HepG2 (cell line): ENCODE measurements at regions not wholly inside any gene's neighbourhood (a gene's known extent, or its start where the extent isn't known, plus 50 kb on each side); places are given as distances from the start of the nearest gene placed in this dataset.

ENCODE experiments used
- ATAC-seq: fragments of 200-7000 bp; cut with Tn5 transposase; 3 replicates; pipeline ENCODE4 v1.9.1; 2020; ENCODE audit warnings: mild to moderate bottlenecking, moderate library complexity
- BruUV-seq: library from RNA; stranded (reverse); fragments of 400-500 nt; replicated peaks from 2 replicates; lab custom pipeline; 2021; lab: Mats Ljungman, UMichigan
- CTCF ChIA-PET: fragments of 300-600 bp; formaldehyde crosslinking; extraction: SDS; loops from one replicate; lab custom pipeline; 2021; ENCODE audit warnings: low total read pairs, inconsistent platforms, low intra/inter-chr PET ratio; lab: Yijun Ruan, JAX
- POLR2A ChIA-PET: fragments of 350-600 bp; sonication (Branson Sonifier 250); formaldehyde crosslinking; loops from one replicate; lab custom pipeline; 2020; ENCODE audit warnings: antibody characterized with exemption, inconsistent platforms; lab: Yijun Ruan, JAX
- DNase-seq: peaks from one replicate; pipeline ENCODE4 v3.0.0-alpha.2; 2015; ENCODE audit warnings: low spot score
- FAIRE-seq: peaks from 3 replicates; lab custom pipeline; 2011; peaks lifted over from hg19 to GRCh38; lab: Jason Lieb, UNC
- H2AFZ ChIP-seq: one replicate; pipeline ENCODE4 v1.6.1; 2011; ENCODE audit warnings: low read length, inconsistent platforms
- H3K27ac ChIP-seq: fragments of 300-600 bp; 3 replicates; pipeline ENCODE4 v1.8.0; 2011; ENCODE audit warnings: mixed run types, mild to moderate bottlenecking, mixed read lengths, low read length, inconsistent platforms; ENCODE audit not compliant: insufficient read depth; ENCODE audit errors: extremely low read length
- H3K27me3 ChIP-seq, 2 experiments: fragments of 200-600 bp in 1 of 2; 2 replicates in 1 of 2; 3 replicates in 1 of 2; pipeline versions ENCODE4 v1.6.0 to v1.8.0; 2011; ENCODE audit warnings: low read length in 2 of 2, mild to moderate bottlenecking in 2 of 2, moderate library complexity in 2 of 2, inconsistent platforms in 1 of 2; ENCODE audit not compliant: insufficient read depth in 2 of 2, control insufficient read depth in 1 of 2
- H3K36me3 ChIP-seq, 2 experiments: fragments of 200-600 bp in 1 of 2; replicated peaks in 1 of 2; 2 replicates in 1 of 2; 3 replicates in 1 of 2; pipeline versions ENCODE4 v1.5.1 to v1.8.0; 2011; ENCODE audit warnings: low read length in 2 of 2, inconsistent platforms in 1 of 2; ENCODE audit not compliant: insufficient read depth in 2 of 2, control insufficient read depth in 1 of 2
- H3K4me1 ChIP-seq: 2 replicates; pipeline ENCODE4 v1.5.1; 2012; ENCODE audit warnings: low read length, inconsistent platforms; ENCODE audit not compliant: insufficient read depth
- H3K4me2 ChIP-seq: 2 replicates; pipeline ENCODE4 v1.6.0; 2011; ENCODE audit warnings: low read depth, low read length, inconsistent platforms
- H3K4me3 ChIP-seq, 3 experiments: fragments of 200-600 bp in 1 of 3; sonication (generic), shearing (Covaris generic) in 1 of 3; replicated peaks in 1 of 3; 2 replicates each; pipeline ENCODE4 v1.5.1; 2011 to 2016; ENCODE audit warnings: low read length in 3 of 3, inconsistent platforms in 2 of 3, low read depth in 2 of 3, mild to moderate bottlenecking in 2 of 3, control low read depth in 1 of 3, mixed read lengths in 1 of 3; ENCODE audit not compliant: insufficient read depth in 1 of 3
- H3K79me2 ChIP-seq: one replicate; pipeline ENCODE4 v1.6.1; 2011; ENCODE audit warnings: low read length, inconsistent platforms; ENCODE audit not compliant: insufficient read depth
- H3K9ac ChIP-seq: 2 replicates; pipeline ENCODE4 v1.6.0; 2011; ENCODE audit warnings: mild to moderate bottlenecking, low read depth, low read length, inconsistent platforms; ENCODE audit not compliant: insufficient read depth
- H3K9me3 ChIP-seq: 2 replicates; pipeline ENCODE4 v1.5.1; 2012; ENCODE audit warnings: mild to moderate bottlenecking, low read length
- H4K20me1 ChIP-seq: 2 replicates; pipeline ENCODE4 v1.6.0; 2011; ENCODE audit warnings: inconsistent platforms, mild to moderate bottlenecking, low read length, moderate library complexity; ENCODE audit not compliant: insufficient read depth
- CEBPB ChIP-seq: IDR thresholded peaks from 2 replicates; pipeline ENCODE4 v1.6.1; 2011; ENCODE audit warnings: low read depth, low read length, improper control_type of control experiment, borderline replicate concordance
- ERF ChIP-seq: IDR thresholded peaks from 2 replicates; pipeline ENCODE4 v1.6.1; 2018; ENCODE audit warnings: missing biosample characterization, missing genetic modification reagents
- FIP1L1 ChIP-seq: fragments of 200-400 bp; formaldehyde crosslinking; IDR thresholded peaks from 2 replicates; pipeline ENCODE4 v1.6.1; 2018; ENCODE audit warnings: low read depth, mild to moderate bottlenecking, low read length, moderate library complexity, borderline replicate concordance; ENCODE audit not compliant: insufficient read depth
- JARID2 ChIP-seq: sonication (generic); formaldehyde crosslinking; IDR thresholded peaks from 2 replicates; pipeline ENCODE4 v1.8.1; 2023; ENCODE audit warnings: missing genetic modification reagents, inconsistent platforms; ENCODE audit not compliant: insufficient replicate concordance
- KLF11 ChIP-seq: IDR thresholded peaks from 2 replicates; pipeline ENCODE4 v1.6.1; 2016; ENCODE audit warnings: missing compliant biosample characterization
- PAF1 ChIP-seq: IDR thresholded peaks from 2 replicates; pipeline ENCODE4 v1.6.1; 2016; ENCODE audit warnings: missing genetic modification reagents, missing compliant biosample characterization
- POLR2G ChIP-seq: fragments of 200-400 bp; formaldehyde crosslinking; IDR thresholded peaks from 2 replicates; pipeline ENCODE4 v1.6.1; 2018; ENCODE audit warnings: mild to moderate bottlenecking, low read depth, low read length, moderate library complexity
- SMARCE1 ChIP-seq: fragments of 450-650 bp; IDR thresholded peaks from 2 replicates; pipeline ENCODE4 v1.6.1; 2017; ENCODE audit warnings: borderline replicate concordance
- ZNF224 ChIP-seq: sonication (generic); formaldehyde crosslinking; IDR thresholded peaks from 2 replicates; pipeline ENCODE4 v1.5.0; 2020; ENCODE audit warnings: mild to moderate bottlenecking, missing genetic modification reagents
- ZNF34 ChIP-seq: sonication (generic); formaldehyde crosslinking; IDR thresholded peaks from 2 replicates; pipeline ENCODE4 v1.4.0; 2020; ENCODE audit warnings: mild to moderate bottlenecking, missing genetic modification reagents, borderline replicate concordance
- ZNF496 ChIP-seq: sonication (generic); formaldehyde crosslinking; IDR thresholded peaks from 2 replicates; pipeline ENCODE4 v1.8.1; 2023; ENCODE audit warnings: mild to moderate bottlenecking, moderate library complexity, missing genetic modification reagents; ENCODE audit not compliant: insufficient replicate concordance
- ZNF557 ChIP-seq: sonication (generic); formaldehyde crosslinking; IDR thresholded peaks from 2 replicates; pipeline ENCODE4 v1.4.0; 2020; ENCODE audit warnings: missing genetic modification reagents
- ZNF670 ChIP-seq: sonication (generic); formaldehyde crosslinking; IDR thresholded peaks from 2 replicates; pipeline ENCODE4 v1.8.0; 2022; ENCODE audit warnings: mild to moderate bottlenecking, missing genetic modification reagents, borderline replicate concordance
- ZSCAN12 ChIP-seq: sonication (generic); formaldehyde crosslinking; IDR thresholded peaks from 2 replicates; pipeline ENCODE4 v1.9.0; 2021; ENCODE audit warnings: mild to moderate bottlenecking, missing genetic modification reagents
- WGBS: methylation state at CpG from one replicate; pipeline ENCODE4 v1.1.6; 2017; ENCODE audit warnings: low lambda C conversion rate; 5-methylcytosine and 5-hydroxymethylcytosine counted together
- in situ Hi-C: cut with HindIII; loops from 2 replicates; pipeline ENCODE4 v1.10.0; 2017; ENCODE audit warnings: low pct_unique_long_range_greater_than_20kb; ENCODE audit not compliant: extremely low pct_ligation_motif_present
- intact Hi-C: fragments of 100-400 bp; cut with micrococcal nuclease; formaldehyde crosslinking; loops from one replicate; pipeline ENCODE4 v1.10.0; 2022; ENCODE audit not compliant: unreplicated experiment
- TF ChIP-seq, protein P1 (sequence below): sonication (generic); formaldehyde crosslinking; IDR thresholded peaks from 2 replicates; pipeline ENCODE4 v1.8.0; 2022; ENCODE audit warnings: mild to moderate bottlenecking, missing genetic modification reagents, moderate library complexity

DNA sequence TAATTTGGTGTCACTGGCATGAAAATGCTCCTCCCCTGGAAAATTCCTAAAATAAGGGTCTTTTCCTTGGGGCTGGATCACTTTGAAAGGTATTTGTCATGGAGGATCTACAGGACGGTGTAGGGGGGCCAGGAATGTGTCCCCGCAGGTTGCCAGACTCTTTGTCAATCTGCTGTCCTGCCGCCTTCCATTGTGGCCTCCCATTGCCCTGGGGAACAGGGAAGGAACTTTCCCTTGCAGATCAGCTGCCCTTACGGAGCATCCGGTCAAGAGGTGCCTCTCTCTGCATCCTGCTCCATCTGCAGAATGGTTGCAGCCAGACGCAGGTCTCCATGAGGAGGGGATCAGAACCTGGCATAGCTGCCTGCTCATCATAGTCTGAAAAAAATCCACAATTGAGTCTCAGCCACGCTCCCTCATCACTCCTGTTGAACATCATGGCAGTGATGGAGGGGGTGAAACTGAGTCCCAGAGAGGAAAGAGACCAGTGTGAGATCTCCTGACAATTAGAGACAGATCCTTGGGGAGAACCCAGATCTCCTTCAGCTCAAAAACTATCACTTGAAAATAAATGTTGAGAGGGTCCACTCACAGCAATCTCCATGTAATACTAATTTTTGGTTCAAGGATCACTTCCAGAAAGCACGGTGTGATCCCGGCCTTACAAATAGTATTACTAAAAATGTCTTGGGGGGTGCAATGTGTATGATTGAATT is 244.8 kb downstream of the MYCN start:
- ChIA-PET CTCF (no interaction called here), POLR2A (no interaction called here)
- no peak overlapping the region for H3K4me3 ChIP-seq
- no peaks in the 10 kb centered on the region for H3K4me1 ChIP-seq
- H3K4me2 ChIP-seq: no peak overlapping the region
- H4K20me1 ChIP-seq: no peaks in the 10 kb centered on the region
- H3K36me3 ChIP-seq: no peaks in the 10 kb centered on the region
- in situ Hi-C loops (no loop called here), intact Hi-C loops (loop anchor here (2.0 kb wide), 1 partner anchor 56 kb away; no protein-coding TSS in a partner anchor)
- DNase-seq: no peak
- no peak overlapping the region for H3K9ac ChIP-seq
- WGBS: 65% methylated on average over 9 of the region's 9 CpGs
- no peak overlapping the region for H2AFZ ChIP-seq
- H3K27ac ChIP-seq: no peak overlapping the region
- H3K9me3 ChIP-seq: no peaks in the 10 kb centered on the region
- no peak for TF ChIP-seq ZNF670
- TF ChIP-seq CEBPB: no peak
- TF ChIP-seq POLR2G: no peak
- no peak for TF ChIP-seq KLF11 (CRISPR knock-in tag)
- TF ChIP-seq ZNF496 (CRISPR knock-in tag): no peak
- no peak for FAIRE-seq
- H3K27me3 ChIP-seq: peaks cover 3 to 14% of the 10 kb centered on the region in 2 experiments; a peak in 3 of 5 replicates
- ATAC-seq: no peak
- H3K79me2 ChIP-seq: no peaks in the 10 kb centered on the region
- no TSS peak for BruUV-seq

DNA sequence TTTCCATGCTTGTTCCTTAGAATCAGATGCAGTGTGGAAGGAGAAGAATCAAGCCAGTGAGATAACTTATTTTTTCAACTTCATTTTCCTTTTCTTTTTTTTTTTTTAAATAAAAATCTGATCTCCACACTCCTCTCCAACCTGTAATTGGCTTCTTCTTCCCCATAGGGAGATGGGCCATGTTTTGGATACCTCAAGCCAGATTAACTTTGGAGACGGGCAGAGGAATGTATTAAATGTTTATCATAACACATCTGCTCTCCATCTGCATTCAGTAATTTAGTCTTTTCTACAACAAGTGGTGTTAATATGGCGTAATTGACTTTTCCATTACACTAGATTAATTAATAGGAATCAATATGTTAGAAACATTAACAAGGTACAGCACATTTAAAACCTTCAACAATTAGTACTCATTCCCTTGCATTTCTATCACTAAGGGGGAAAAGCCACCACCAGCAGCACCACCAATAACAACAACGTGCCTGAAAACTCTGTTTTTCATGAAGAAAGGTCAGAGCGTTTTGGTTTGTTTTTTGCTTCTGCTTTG is 244.1 kb downstream of the MYCN start:
- POLR2A ChIA-PET: no interaction called here
- Histone ChIP-seq H3K4me1 (no peaks in the 10 kb centered on the region), H4K20me1 (no peaks in the 10 kb centered on the region), H3K9me3 (no peaks in the 10 kb centered on the region), H3K27me3 (peaks cover 3 to 17% of the 10 kb centered on the region in 2 experiments; a peak in 3 of 5 replicates), H3K4me2 (no peak overlapping the region), H2AFZ (no peak overlapping the region), H3K27ac (no peak overlapping the region), H3K4me3 (no peak overlapping the region), H3K79me2 (no peaks in the 10 kb centered on the region), H3K9ac (no peak overlapping the region), H3K36me3 (no peaks in the 10 kb centered on the region)
- ATAC-seq (no peak), FAIRE-seq (no peak), DNase-seq (no peak)
- BruUV-seq: no TSS peak
- in situ Hi-C loops: no loop called here
- CTCF ChIA-PET: no interaction called here
- 16% methylated on average over 4 of the region's 4 CpGs for WGBS
- intact Hi-C loops: loop anchor here (2.0 kb wide), 1 partner anchor 56 kb away; no protein-coding TSS in a partner anchor
- TF ChIP-seq FIP1L1 (no peak), JARID2 (CRISPR knock-in tag) (no peak), ZNF224 (CRISPR knock-in tag) (no peak), ZNF34 (CRISPR knock-in tag) (no peak), PAF1 (no peak), SMARCE1 (no peak), ZSCAN12 (CRISPR knock-in tag) (no peak), ERF (CRISPR knock-in tag) (no peak), ZNF557 (CRISPR knock-in tag) (no peak)
- TF ChIP-seq, protein P1, sequence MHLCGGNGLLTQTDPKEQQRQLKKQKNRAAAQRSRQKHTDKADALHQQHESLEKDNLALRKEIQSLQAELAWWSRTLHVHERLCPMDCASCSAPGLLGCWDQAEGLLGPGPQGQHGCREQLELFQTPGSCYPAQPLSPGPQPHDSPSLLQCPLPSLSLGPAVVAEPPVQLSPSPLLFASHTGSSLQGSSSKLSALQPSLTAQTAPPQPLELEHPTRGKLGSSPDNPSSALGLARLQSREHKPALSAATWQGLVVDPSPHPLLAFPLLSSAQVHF: no peak
